H1 (cell line): ENCODE measurements at regions not wholly inside any gene's neighbourhood (a gene's known extent, or its start where the extent isn't known, plus 50 kb on each side); places are given as distances from the start of the nearest gene placed in this dataset.

Source experiments
- CTCF ChIA-PET: fragments of 300-600 bp; sonication (Branson Sonifier 250); formaldehyde crosslinking; loops from one replicate; lab custom pipeline; 2021; ENCODE audit not compliant: partially characterized antibody; lab: Charles Lee
- POLR2A ChIA-PET: fragments of 300-600 bp; sonication (Branson Sonifier 250); formaldehyde crosslinking; loops from one replicate; lab custom pipeline; 2021; ENCODE audit warnings: inconsistent platforms; ENCODE audit not compliant: partially characterized antibody; lab: Charles Lee
- DNase-seq, 2 experiments: peaks; one replicate each; pipeline versions ENCODE4 v3.0.0 to v3.0.0-alpha.2; 2010 to 2022; ENCODE audit warnings: low spot score in 2 of 2, low read depth in 1 of 2, mixed read lengths in 1 of 2
- FAIRE-seq: peaks from 2 replicates; lab custom pipeline; 2011; peaks lifted over from hg19 to GRCh38; lab: Jason Lieb, UNC
- H2AFZ ChIP-seq: 2 replicates; pipeline ENCODE4 v1.8.1; 2012; ENCODE audit warnings: low read length, inconsistent platforms
- H2AK5ac ChIP-seq: 2 replicates; pipeline ENCODE4 v1.6.1; 2013; ENCODE audit warnings: low read depth, low read length
- H2BK120ac ChIP-seq: replicated peaks from 2 replicates; pipeline ENCODE3; 2013; ENCODE audit warnings: low read depth, low read length, inconsistent platforms
- H2BK12ac ChIP-seq: 2 replicates; pipeline ENCODE4 v1.6.1; 2013; ENCODE audit warnings: low read depth, low read length
- H2BK15ac ChIP-seq: 2 replicates; pipeline ENCODE4 v1.6.1; 2013; ENCODE audit warnings: low read length
- H2BK20ac ChIP-seq: 2 replicates; pipeline ENCODE4 v1.6.1; 2013; ENCODE audit warnings: low read length
- H2BK5ac ChIP-seq: 2 replicates; pipeline ENCODE4 v1.6.1; 2013; ENCODE audit warnings: low read depth, low read length
- H3K14ac ChIP-seq: 2 replicates; pipeline ENCODE4 v1.6.1; 2013; ENCODE audit warnings: inconsistent platforms; ENCODE audit not compliant: insufficient read length
- H3K18ac ChIP-seq: 2 replicates; pipeline ENCODE4 v1.6.1; 2013; ENCODE audit warnings: low read length; ENCODE audit errors: extremely low read depth
- H3K23ac ChIP-seq: 2 replicates; pipeline ENCODE4 v1.6.1; 2013; ENCODE audit warnings: inconsistent platforms; ENCODE audit not compliant: insufficient read length
- H3K23me2 ChIP-seq: 2 replicates; pipeline ENCODE4 v1.6.1; 2013; ENCODE audit warnings: low read depth, low read length
- H3K27ac ChIP-seq: 2 replicates; pipeline ENCODE4 v1.6.1; 2011; ENCODE audit warnings: low read depth, low read length, inconsistent platforms
- H3K27me3 ChIP-seq, 4 experiments: replicated peaks in 1 of 4; 1 replicate in 1 of 4; 2 replicates in 3 of 4; pipeline versions ENCODE4 v1.6.1 to v1.8.1; 2011 to 2013; ENCODE audit warnings: low read length in 3 of 4, mild to moderate bottlenecking in 3 of 4, inconsistent platforms in 2 of 4, mixed read lengths in 2 of 4, moderate library complexity in 1 of 4; ENCODE audit not compliant: control insufficient read depth in 3 of 4, insufficient read depth in 3 of 4; ENCODE audit errors: extremely low read depth in 1 of 4
- H3K36me3 ChIP-seq, 4 experiments: 2 replicates each; pipeline versions ENCODE4 v1.6.1 to v1.8.1; 2011 to 2013; ENCODE audit warnings: mild to moderate bottlenecking in 4 of 4, low read length in 3 of 4, moderate library complexity in 2 of 4, control low read depth in 1 of 4, inconsistent platforms in 1 of 4; ENCODE audit not compliant: insufficient read depth in 4 of 4, control insufficient read depth in 2 of 4
- H3K4ac ChIP-seq: replicated peaks from 2 replicates; pipeline ENCODE3; 2013; ENCODE audit warnings: low read length, low read depth, mixed read lengths, inconsistent platforms; ENCODE audit not compliant: insufficient read length
- H3K4me1 ChIP-seq, 4 experiments: replicated peaks in 1 of 4; 1 replicate in 1 of 4; 2 replicates in 3 of 4; pipeline versions ENCODE4 v1.6.1 to v1.8.1; 2011 to 2013; ENCODE audit warnings: low read length in 3 of 4, inconsistent platforms in 2 of 4, mixed read lengths in 1 of 4; ENCODE audit not compliant: insufficient read depth in 4 of 4, control insufficient read depth in 3 of 4
- H3K4me2 ChIP-seq, 2 experiments: 2 replicates each; pipeline versions ENCODE4 v1.6.1 to v1.8.1; 2011 to 2013; ENCODE audit warnings: low read depth in 2 of 2, low read length in 2 of 2, control low read depth in 1 of 2, inconsistent platforms in 1 of 2, mild to moderate bottlenecking in 1 of 2; ENCODE audit not compliant: insufficient read depth in 1 of 2
- H3K4me3 ChIP-seq, 4 experiments: fragments of 200-600, 300-600 bp in 1 of 4; sonication (generic), shearing (Covaris generic), sonication (Bioruptor Twin) in 1 of 4; 2 replicates each; pipeline versions ENCODE4 v1.5.1 to v1.8.1; 2011 to 2016; ENCODE audit warnings: low read length in 4 of 4, low read depth in 3 of 4, control low read depth in 2 of 4, inconsistent platforms in 2 of 4, mild to moderate bottlenecking in 2 of 4, mixed read lengths in 1 of 4, moderate library complexity in 1 of 4; ENCODE audit not compliant: insufficient read depth in 2 of 4; ENCODE audit errors: extremely low read depth in 1 of 4
- H3K56ac ChIP-seq: replicated peaks from 2 replicates; pipeline ENCODE3; 2013; ENCODE audit warnings: low read depth, mild to moderate bottlenecking, mixed read lengths, low read length, inconsistent platforms; ENCODE audit not compliant: insufficient read length
- H3K79me1 ChIP-seq: 2 replicates; pipeline ENCODE4 v1.6.1; 2013; ENCODE audit warnings: low read depth, low read length, control low read depth
- H3K79me2 ChIP-seq, 2 experiments: 2 replicates each; pipeline versions ENCODE4 v1.6.1 to v1.8.1; 2012 to 2013; ENCODE audit warnings: low read length in 2 of 2, mild to moderate bottlenecking in 2 of 2, inconsistent platforms in 1 of 2; ENCODE audit not compliant: insufficient read depth in 2 of 2, control insufficient read depth in 1 of 2
- H3K9ac ChIP-seq, 4 experiments: replicated peaks in 1 of 4; 1 replicate in 1 of 4; 2 replicates in 3 of 4; pipeline versions ENCODE4 v1.6.1 to v1.8.1; 2011 to 2013; ENCODE audit warnings: low read depth in 3 of 4, low read length in 3 of 4, control low read depth in 2 of 4, mild to moderate bottlenecking in 2 of 4, moderate library complexity in 2 of 4, inconsistent platforms in 1 of 4; ENCODE audit errors: extremely low read depth in 1 of 4
- H3K9me3 ChIP-seq, 2 experiments: 2 replicates each; pipeline versions ENCODE4 v1.6.1 to v1.8.1; 2012 to 2013; ENCODE audit warnings: mild to moderate bottlenecking in 2 of 2, moderate library complexity in 2 of 2, control low read depth in 1 of 2, inconsistent platforms in 1 of 2, low read depth in 1 of 2, low read length in 1 of 2, mixed read lengths in 1 of 2; ENCODE audit not compliant: insufficient read depth in 2 of 2
- H4K20me1 ChIP-seq, 2 experiments: replicated peaks in 1 of 2; 2 replicates each; pipeline versions ENCODE3 to v1.8.1; 2011 to 2013; ENCODE audit warnings: inconsistent platforms in 2 of 2, low read length in 2 of 2, mild to moderate bottlenecking in 1 of 2; ENCODE audit not compliant: insufficient read depth in 2 of 2, control insufficient read depth in 1 of 2
- H4K5ac ChIP-seq: 2 replicates; pipeline ENCODE4 v1.6.1; 2013; ENCODE audit warnings: low read length, low read depth, mixed read lengths, inconsistent platforms; ENCODE audit not compliant: insufficient read length
- H4K8ac ChIP-seq: 2 replicates; pipeline ENCODE4 v1.8.0; 2013; ENCODE audit warnings: mild to moderate bottlenecking, moderate library complexity, low read length, inconsistent platforms; ENCODE audit not compliant: insufficient read depth; ENCODE audit errors: extremely low read depth
- H4K91ac ChIP-seq: replicated peaks from 2 replicates; pipeline ENCODE3; 2013; ENCODE audit warnings: low read length, mixed read lengths, inconsistent platforms; ENCODE audit not compliant: insufficient read length
- BCL11A ChIP-seq, 2 experiments: IDR thresholded peaks; one replicate each; pipeline ENCODE4 v1.6.1; 2011; ENCODE audit warnings: low read depth in 2 of 2, low read length in 2 of 2, mild to moderate bottlenecking in 2 of 2
- WGBS, 2 experiments: shearing (Covaris generic) in 1 of 2; methylation state at CpG; one replicate each; pipeline versions ENCODE4 v1.1.6 to v1.1.7; 2013 to 2015; ENCODE audit warnings: low lambda C conversion rate in 2 of 2, mixed read lengths in 2 of 2, inconsistent platforms in 1 of 2, low coverage in 1 of 2, missing lambda C conversion rate in 1 of 2; ENCODE audit not compliant: insufficient replicate concordance in 2 of 2, insufficient coverage in 1 of 2, insufficient read length in 1 of 2; ENCODE audit errors: extremely low coverage in 1 of 2, missing lambda C conversion rate in 1 of 2; 5-methylcytosine and 5-hydroxymethylcytosine counted together

- Histone ChIP-seq H4K91ac (no peak overlapping the region), H2BK120ac (no peak overlapping the region), H3K23ac (no peak overlapping the region), H3K27ac (no peak overlapping the region), H3K4me3 (no peak overlapping the region), H3K23me2 (no peaks in the 10 kb centered on the region), H3K79me1 (no peaks in the 10 kb centered on the region), H3K36me3 (no peaks in the 10 kb centered on the region), H3K4ac (no peak overlapping the region), H3K9me3 (peaks cover 7 to 12% of the 10 kb centered on the region in 2 experiments; a peak in 3 of 4 replicates), H2AK5ac (no peak overlapping the region), H3K14ac (no peak overlapping the region), H4K20me1 (no peaks in the 10 kb centered on the region), H2BK5ac (no peak overlapping the region), H4K8ac (no peak overlapping the region), H3K4me2 (no peak overlapping the region), H4K5ac (no peak overlapping the region), H3K27me3 (no peaks in the 10 kb centered on the region), H2AFZ (no peak overlapping the region), H3K4me1 (no peaks in the 10 kb centered on the region), H3K56ac (no peak overlapping the region), H3K9ac (no peak overlapping the region), H2BK12ac (no peak overlapping the region), H2BK20ac (no peak overlapping the region), H3K79me2 (no peaks in the 10 kb centered on the region), H2BK15ac (no peak overlapping the region), H3K18ac (no peak overlapping the region)
- WGBS, 2 experiments, result 87% methylated on average over 5 of the region's 5 CpGs; no CpG with 5 or more reads in 1 of the 2 experiments
- ChIA-PET POLR2A (no interaction called here), CTCF (interaction anchor here (1.1 to 1.6 kb wide), 2 partner anchors 223 to 349 kb away, joined by 3 to 5 read pairs; no protein-coding TSS in a partner anchor)
- DNase-seq, result no peak
- no peak for FAIRE-seq
- TF ChIP-seq BCL11A (IDR thresholded peaks at IDR 0.05; ENCODE audit: low read depth in 2 of 2, low read length in 2 of 2), result no peak
Measured at GRCh38 chr13:40292108-40292507, 374.3 kb downstream of the FOXO1 start.
